Ramos (cell line): ENCODE measurements at regions not wholly inside any gene's neighbourhood (a gene's known extent, or its start where the extent isn't known, plus 50 kb on each side); places are given as distances from the start of the nearest gene placed in this dataset.

Experiments
- in situ Hi-C: fragments of 300-500 bp; cut with MboI; formaldehyde crosslinking; loops from one replicate; pipeline ENCODE4 v1.14.3; 2022; ENCODE audit warnings: low sequenced_read_pairs; ENCODE audit not compliant: unreplicated experiment

DNA sequence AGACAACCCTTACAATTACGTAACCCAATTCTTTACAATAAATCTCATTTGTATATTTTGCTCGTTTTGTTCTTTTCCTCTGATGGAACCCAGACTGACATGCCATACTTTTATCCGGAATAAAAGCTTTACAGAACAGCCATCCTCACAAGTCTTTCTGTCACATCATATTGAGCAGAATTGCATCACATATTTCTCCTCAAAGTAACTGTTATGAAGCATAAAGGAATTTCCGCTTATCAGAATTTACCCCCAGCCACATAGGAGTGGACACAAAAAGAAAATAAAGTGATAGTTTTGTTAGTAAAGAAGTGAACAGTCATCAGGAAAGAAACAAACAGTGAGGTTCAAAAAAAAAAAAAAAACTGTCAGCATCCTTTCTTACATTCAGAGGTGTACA, 539.5 kb upstream of the LUZP2 start:
- in situ Hi-C loops = no loop called here

GRCh38 chr11:23959462-23959861, 537.4 kb upstream of the LUZP2 start:
- in situ Hi-C loops = no loop called here

DNA sequence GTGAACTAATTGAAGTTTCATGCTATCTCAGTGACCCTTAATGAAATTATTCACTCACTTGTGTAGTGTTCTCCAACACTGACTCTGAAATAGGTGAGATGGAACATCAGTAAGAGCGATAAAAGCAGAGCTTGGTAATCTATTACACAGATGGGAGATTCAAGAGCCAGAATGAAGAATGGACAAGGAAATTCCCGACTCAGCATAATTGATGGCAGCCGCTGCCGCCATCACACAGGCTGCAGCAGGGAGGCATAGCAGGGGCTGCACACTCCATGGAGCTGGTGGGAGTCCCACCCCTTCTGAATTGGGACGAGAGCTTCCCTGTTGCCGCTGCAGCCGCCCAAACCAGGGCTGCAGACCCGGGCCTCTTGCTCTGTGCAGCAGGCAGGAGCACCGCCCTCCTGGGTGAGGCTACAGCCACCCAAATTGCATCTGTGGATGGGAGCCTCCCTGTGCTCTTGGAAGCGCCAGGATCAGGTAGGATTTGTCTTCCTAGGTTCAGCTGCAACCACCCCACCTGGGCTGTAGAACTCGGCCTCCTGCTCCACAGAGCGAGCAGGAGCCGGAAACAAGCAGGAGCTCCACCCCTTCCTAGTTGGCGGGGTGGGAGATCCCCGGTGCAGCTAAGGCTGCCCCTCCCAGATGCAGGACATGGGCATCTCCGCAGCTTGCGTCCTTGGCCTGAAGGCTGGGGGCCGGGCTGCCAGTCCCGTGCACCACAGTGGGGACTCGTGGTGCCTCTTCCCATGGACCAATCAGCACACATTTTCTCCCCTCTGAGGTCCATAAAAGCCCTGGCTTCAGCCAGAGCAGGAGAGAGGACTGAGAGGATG, 535.1 kb upstream of the LUZP2 start:
- in situ Hi-C loops = no loop called here

- in situ Hi-C loops = no loop called here
Measured at GRCh38 chr11:23973244-23973643, 523.6 kb upstream of the LUZP2 start.

GRCh38 chr11:23974051-23974450, 522.8 kb upstream of the LUZP2 start:
- in situ Hi-C loops = no loop called here

GRCh38 chr11:23974601-23975000, 522.3 kb upstream of the LUZP2 start:
- in situ Hi-C loops = no loop called here

DNA sequence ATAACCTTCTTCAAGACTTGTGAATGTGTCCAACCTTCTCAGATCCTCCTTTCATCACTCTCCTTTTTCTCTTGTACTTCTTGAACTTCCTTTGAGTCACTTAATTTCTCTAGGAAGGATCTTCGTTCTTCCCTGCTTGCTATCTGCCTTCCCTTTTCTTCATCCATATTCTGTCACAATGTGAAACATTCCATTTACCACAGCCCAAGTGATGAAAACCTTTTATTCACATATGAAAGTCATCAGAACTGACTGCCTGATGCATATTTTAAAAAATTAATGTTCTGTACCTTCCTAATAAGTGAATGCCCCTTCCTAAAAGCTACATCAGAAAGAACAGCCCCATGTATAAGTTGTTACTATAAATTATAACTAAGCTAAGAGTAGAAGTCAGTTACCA, 520.4 kb upstream of the LUZP2 start:
- in situ Hi-C loops = no loop called here

GRCh38 chr11:23976841-23977271, 520.0 kb upstream of the LUZP2 start:
- in situ Hi-C loops = no loop called here

GRCh38 chr11:23988381-23989006, 508.4 kb upstream of the LUZP2 start:
- in situ Hi-C loops = no loop called here

- in situ Hi-C loops = no loop called here
Measured at GRCh38 chr11:23990346-23991164, 506.3 kb upstream of the LUZP2 start.

DNA sequence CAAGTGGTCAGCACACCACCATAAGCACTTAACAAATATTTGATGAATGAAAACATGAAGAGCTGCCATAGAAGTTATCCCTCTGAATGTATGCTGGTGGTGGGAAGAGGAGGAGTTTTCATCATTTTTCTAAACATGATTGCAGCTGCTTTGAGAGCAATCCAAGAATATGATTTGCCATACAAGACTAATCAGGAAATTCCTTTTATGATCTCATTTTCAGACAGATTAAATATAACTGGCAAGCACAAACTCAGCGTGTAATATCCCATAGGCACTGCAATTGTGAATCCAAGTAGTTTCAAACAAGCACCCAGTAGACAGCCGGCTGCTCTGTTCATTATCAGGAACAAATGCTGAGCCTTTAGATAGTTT, 505.7 kb upstream of the LUZP2 start:
- in situ Hi-C loops = no loop called here

DNA sequence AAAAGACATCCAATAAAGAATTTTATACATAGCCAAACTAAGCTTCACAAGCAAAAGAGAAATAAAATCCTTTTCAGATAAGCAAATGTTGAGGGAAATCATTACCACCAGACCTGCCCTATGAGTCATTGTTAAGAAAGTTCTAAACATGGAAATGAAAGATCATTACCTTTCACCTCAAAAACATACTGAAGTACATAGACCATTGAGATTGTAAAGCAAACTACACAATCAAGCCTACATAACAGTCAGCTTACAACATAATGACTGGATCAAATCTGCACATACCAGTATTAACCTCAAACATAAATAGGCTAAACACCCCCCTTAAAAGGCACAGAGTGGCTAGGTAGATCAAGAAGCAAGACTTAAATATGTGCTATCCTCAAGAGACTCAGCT, 501.0 kb upstream of the LUZP2 start:
- in situ Hi-C loops = no loop called here

DNA sequence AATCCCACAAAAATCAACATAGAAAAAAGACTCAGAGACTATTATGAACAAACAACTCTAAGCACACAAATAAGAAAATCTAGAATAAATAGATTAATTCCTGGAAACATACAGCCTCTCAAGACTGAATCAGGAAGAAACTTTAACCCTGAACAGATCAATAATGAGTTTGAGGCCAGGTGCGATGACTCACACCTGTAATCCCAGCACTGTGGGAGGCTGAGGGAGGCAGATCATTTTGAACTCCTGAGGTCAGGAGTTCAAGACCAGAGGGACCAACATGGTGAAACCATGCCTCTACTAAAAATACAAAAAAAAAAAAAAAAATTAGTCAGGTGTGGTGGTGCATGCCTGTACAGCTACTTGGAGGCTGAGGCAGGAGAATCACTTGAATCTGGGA, 499.5 kb upstream of the LUZP2 start:
- in situ Hi-C loops = no loop called here

DNA sequence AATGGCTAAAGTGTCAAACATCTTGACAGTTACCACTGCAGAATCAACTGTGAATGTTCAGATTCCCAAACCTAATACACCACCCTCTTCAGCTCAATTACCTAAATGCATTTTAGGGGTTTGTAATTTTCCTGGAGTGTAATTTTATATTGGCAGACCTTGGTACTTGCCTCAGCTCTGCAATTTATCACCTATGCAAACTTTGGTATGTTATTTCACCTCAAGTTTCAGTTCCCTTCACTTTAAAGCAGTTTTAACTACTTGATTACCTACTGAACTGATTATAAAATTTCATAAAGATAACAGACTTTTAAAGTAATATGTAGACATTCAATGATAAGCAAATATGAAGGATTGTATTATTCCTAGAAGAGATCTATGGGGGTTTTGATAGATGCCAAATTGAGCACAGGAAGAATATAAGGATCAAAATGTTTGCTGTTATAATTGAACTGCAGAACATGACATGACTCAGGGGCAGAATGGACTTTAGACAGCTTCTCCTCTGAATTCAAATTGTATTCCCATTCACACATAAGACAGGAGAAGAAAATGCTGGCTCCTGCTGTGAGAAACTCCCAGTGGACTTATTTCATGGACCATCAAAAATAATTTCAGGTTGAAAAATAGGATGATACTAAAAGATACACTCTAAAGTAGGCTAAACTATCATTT, 491.5 kb upstream of the LUZP2 start:
- in situ Hi-C loops = no loop called here

- in situ Hi-C loops = no loop called here
Measured at GRCh38 chr11:24043842-24044241, 453.0 kb upstream of the LUZP2 start.

DNA sequence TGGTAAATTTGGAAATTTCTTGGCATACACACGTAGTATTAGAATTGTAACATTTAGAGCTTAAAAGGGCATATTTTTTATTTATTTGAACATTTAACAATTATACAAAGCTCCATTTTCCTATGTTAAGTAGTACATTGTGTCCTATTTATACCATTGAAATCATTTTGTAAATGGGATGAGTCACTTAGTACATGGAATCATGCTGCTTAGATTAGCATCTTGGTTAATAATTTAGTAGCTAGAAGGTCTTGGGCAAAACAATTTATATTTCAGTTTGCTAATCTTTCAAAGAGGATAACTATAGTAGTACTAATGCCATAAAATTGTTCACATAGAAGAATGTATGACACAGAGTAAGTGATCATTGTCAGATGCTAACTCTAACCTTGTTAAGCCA, 450.1 kb upstream of the LUZP2 start:
- in situ Hi-C loops = no loop called here

- in situ Hi-C loops = no loop called here
Measured at GRCh38 chr11:24056051-24056450, 440.8 kb upstream of the LUZP2 start.

DNA sequence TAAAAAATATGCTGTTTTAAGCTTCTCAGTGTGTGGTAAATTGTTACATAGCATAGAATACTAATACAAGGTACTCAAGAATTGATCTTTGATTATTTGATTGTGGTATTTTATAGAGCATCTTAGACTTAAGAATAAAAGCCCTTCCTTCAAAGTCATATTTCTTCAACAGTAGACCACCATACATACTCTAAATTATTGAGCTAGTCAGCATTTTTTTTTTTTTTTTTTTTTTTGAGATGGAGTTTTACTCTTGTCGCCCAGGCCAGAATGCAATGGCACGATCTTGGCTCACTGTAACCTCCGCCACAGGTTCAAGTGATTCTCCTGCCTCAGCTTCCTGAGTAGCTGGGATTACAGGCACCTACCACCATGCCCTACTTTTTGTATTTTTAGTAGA, 436.7 kb upstream of the LUZP2 start:
- in situ Hi-C loops = no loop called here

DNA sequence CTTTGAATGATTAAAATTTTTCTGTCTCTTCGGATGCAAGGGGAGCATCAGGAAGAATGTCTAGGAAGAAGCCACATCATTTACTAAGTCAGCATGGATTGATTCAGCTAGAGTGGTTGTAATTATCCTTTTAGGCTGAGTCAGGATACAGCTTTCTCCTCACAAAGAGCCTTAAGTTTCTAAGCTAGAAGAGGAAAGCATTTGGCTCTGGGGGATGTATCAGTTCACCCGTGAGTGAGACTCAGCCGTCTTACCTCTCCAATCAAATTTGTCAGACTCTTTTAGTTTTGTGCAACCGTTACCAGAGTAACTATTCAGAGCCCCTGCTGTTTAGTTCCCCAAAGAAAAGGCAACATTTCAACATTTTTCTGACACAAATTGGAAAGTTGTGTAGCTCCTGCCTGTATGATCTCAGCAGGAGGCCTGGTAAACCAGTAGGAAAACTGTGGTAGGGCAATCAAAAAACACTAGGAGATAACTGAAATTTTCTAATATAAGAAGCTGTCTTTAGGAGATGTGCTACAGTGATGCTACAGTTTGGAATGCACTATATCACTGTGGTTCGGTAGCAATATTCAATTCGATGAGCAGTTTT, 432.4 kb upstream of the LUZP2 start:
- in situ Hi-C loops = no loop called here

- in situ Hi-C loops = no loop called here
Measured at GRCh38 chr11:24068197-24068596, 428.7 kb upstream of the LUZP2 start.
